GM12878 (cell line): ENCODE measurements at regions not wholly inside any gene's neighbourhood (a gene's known extent, or its start where the extent isn't known, plus 50 kb on each side); places are given as distances from the start of the nearest gene placed in this dataset.

Source experiments
- ATAC-seq: fragments of 200-7000 bp; cut with Tn5 transposase; 3 replicates; pipeline ENCODE4 v1.9.1; 2020; ENCODE audit warnings: mild to moderate bottlenecking, moderate library complexity
- BruUV-seq: library from RNA; stranded (reverse); fragments of 400-500 nt; replicated peaks from 2 replicates; lab custom pipeline; 2021; lab: Mats Ljungman, UMichigan
- CTCF ChIA-PET: fragments of 300-600 bp; sonication (Branson Sonifier 250); formaldehyde crosslinking; extraction: SDS; loops from one replicate; lab custom pipeline; 2021; ENCODE audit warnings: inconsistent platforms; lab: Yijun Ruan, JAX
- POLR2A ChIA-PET: fragments of 350-600 bp; formaldehyde crosslinking; extraction: SDS; loops from one replicate; lab custom pipeline; 2021; ENCODE audit warnings: inconsistent platforms; lab: Charles Lee
- RAD21 ChIA-PET: fragments of 300-600 bp; sonication (Branson Sonifier 250); formaldehyde crosslinking; loops from one replicate; lab custom pipeline; 2023; ENCODE audit warnings: antibody characterized with exemption; ENCODE audit not compliant: unreplicated experiment; lab: Charles Lee
- SMC1A ChIA-PET: fragments of 300-600 bp; sonication (Branson Sonifier 250); formaldehyde crosslinking; loops from one replicate; lab custom pipeline; 2023; ENCODE audit not compliant: unreplicated experiment, uncharacterized antibody; lab: Charles Lee
- DNase-seq: peaks from one replicate; pipeline ENCODE4 v3.0.0-alpha.2; 2011; ENCODE audit warnings: low read depth, low spot score
- FAIRE-seq: peaks from 3 replicates; lab custom pipeline; 2011; peaks lifted over from hg19 to GRCh38; lab: Jason Lieb, UNC
- H2AFZ ChIP-seq: 2 replicates; pipeline ENCODE4 v1.6.0; 2011; ENCODE audit warnings: low read depth, low read length, control low read depth; ENCODE audit not compliant: control insufficient read depth
- H3K27ac ChIP-seq: 2 replicates; pipeline ENCODE4 v1.5.1; 2011; ENCODE audit warnings: control low read depth; ENCODE audit not compliant: control insufficient read depth, insufficient read depth
- H3K27me3 ChIP-seq, 2 experiments: replicated peaks in 1 of 2; 2 replicates each; pipeline versions ENCODE4 v1.6.0 to v1.6.1; 2011; ENCODE audit warnings: low read length in 1 of 2; ENCODE audit not compliant: control insufficient read depth in 2 of 2, insufficient read depth in 2 of 2
- H3K36me3 ChIP-seq, 2 experiments: 2 replicates each; pipeline ENCODE4 v1.5.1; 2011; ENCODE audit warnings: low read length in 1 of 2; ENCODE audit not compliant: control insufficient read depth in 2 of 2, insufficient read depth in 2 of 2
- H3K4me1 ChIP-seq: 2 replicates; pipeline ENCODE4 v1.6.1; 2011; ENCODE audit warnings: mild to moderate bottlenecking, low read length, moderate library complexity, mixed read lengths; ENCODE audit not compliant: control insufficient read depth, insufficient read depth
- H3K4me2 ChIP-seq: 2 replicates; pipeline ENCODE4 v1.6.0; 2011; ENCODE audit warnings: control low read depth; ENCODE audit not compliant: control insufficient read depth, insufficient read depth
- H3K4me3 ChIP-seq: fragments of 200-600 bp; sonication (generic); 2 replicates; pipeline ENCODE4 v1.5.1; 2016
- H3K79me2 ChIP-seq: 2 replicates; pipeline ENCODE4 v1.6.0; 2011; ENCODE audit warnings: low read length; ENCODE audit not compliant: control insufficient read depth, insufficient read depth
- H3K9ac ChIP-seq: 2 replicates; pipeline ENCODE4 v1.8.0; 2011; ENCODE audit warnings: low read length, control low read depth, mixed read lengths; ENCODE audit not compliant: control insufficient read depth, insufficient read depth
- H3K9me3 ChIP-seq: replicated peaks from 3 replicates; pipeline ENCODE4 v1.5.1; 2011; ENCODE audit warnings: mild to moderate bottlenecking, low read length; ENCODE audit not compliant: control insufficient read depth, insufficient read depth
- H4K20me1 ChIP-seq: 2 replicates; pipeline ENCODE4 v1.6.0; 2011; ENCODE audit not compliant: control insufficient read depth, insufficient read depth
- ATF7 ChIP-seq: fragments of 450-650 bp; IDR thresholded peaks from 2 replicates; pipeline ENCODE4 v1.6.1; 2016; ENCODE audit warnings: low read depth, mild to moderate bottlenecking
- BRCA1 ChIP-seq: IDR thresholded peaks from 2 replicates; pipeline ENCODE4 v1.6.1; 2011; ENCODE audit warnings: low read depth, low read length, improper control_type of control experiment
- CBFB ChIP-seq: IDR thresholded peaks from 2 replicates; pipeline ENCODE4 v1.6.1; 2016; ENCODE audit warnings: antibody characterized with exemption, low read depth
- CHD4 ChIP-seq: fragments of 200-600 bp; sonication (generic); IDR thresholded peaks from 2 replicates; pipeline ENCODE4 v1.6.1; 2016; ENCODE audit warnings: mild to moderate bottlenecking
- EED ChIP-seq: sonication (generic); IDR thresholded peaks from 2 replicates; pipeline ENCODE4 v1.6.1; 2016; ENCODE audit warnings: antibody characterized with exemption, low read depth
- MEF2A ChIP-seq: IDR thresholded peaks from 2 replicates; pipeline ENCODE4 v1.6.1; 2011; ENCODE audit warnings: low read depth, mild to moderate bottlenecking, low read length, moderate library complexity; ENCODE audit not compliant: insufficient read depth
- PML ChIP-seq: IDR thresholded peaks from 2 replicates; pipeline ENCODE4 v1.6.1; 2012; ENCODE audit warnings: low read length, inconsistent platforms
- SMC3 ChIP-seq: IDR thresholded peaks from 2 replicates; pipeline ENCODE4 v1.6.1; 2011; ENCODE audit warnings: low read length, improper control_type of control experiment, borderline replicate concordance
- TARDBP ChIP-seq: IDR thresholded peaks from 2 replicates; pipeline ENCODE4 v1.6.1; 2016; ENCODE audit warnings: borderline replicate concordance
- WRNIP1 ChIP-seq: IDR thresholded peaks from 2 replicates; pipeline ENCODE4 v1.6.1; 2011; ENCODE audit warnings: low read depth, low read length, improper control_type of control experiment, borderline replicate concordance
- in situ Hi-C: fragments of 300-500 bp; cut with MboI; formaldehyde crosslinking; loops from 9 replicates; pipeline ENCODE4 v1.14.3; 2018; ENCODE audit warnings: mixed read lengths
- intact Hi-C: fragments of 100-400 bp; cut with micrococcal nuclease; formaldehyde crosslinking; loops from one replicate; pipeline ENCODE4 v1.14.2; 2022; ENCODE audit not compliant: unreplicated experiment
- TF ChIP-seq, protein P1 (sequence below): fragments of 450-650 bp; IDR thresholded peaks from 2 replicates; pipeline ENCODE4 v1.6.1; 2017; ENCODE audit warnings: mild to moderate bottlenecking, low read depth, inconsistent platforms; ENCODE audit not compliant: poor library complexity, severe bottlenecking
- TF ChIP-seq, protein P2 (sequence below): IDR thresholded peaks from 2 replicates; pipeline ENCODE4 v1.6.1; 2012; ENCODE audit warnings: low read depth, low read length, improper control_type of control experiment
- TF ChIP-seq, protein P3 (sequence below): fragments of 450-650 bp; IDR thresholded peaks from 2 replicates; pipeline ENCODE4 v1.6.1; 2018; ENCODE audit warnings: mild to moderate bottlenecking, low read depth, moderate library complexity; ENCODE audit not compliant: partially characterized antibody
- TF ChIP-seq, protein P4 (sequence below): IDR thresholded peaks from 2 replicates; pipeline ENCODE4 v1.6.1; 2012; ENCODE audit warnings: low read depth, low read length, improper control_type of control experiment
- TF ChIP-seq, protein P5 (sequence below), 3 experiments: IDR thresholded peaks in 2 of 3; conservative IDR thresholded peaks in 1 of 3; 2 replicates each; pipeline ENCODE4 v1.5.1; 2011; ENCODE audit warnings: low read depth in 3 of 3, low read length in 3 of 3, mild to moderate bottlenecking in 3 of 3, control low read depth in 2 of 3, moderate library complexity in 2 of 3, inconsistent platforms in 1 of 3, mixed read lengths in 1 of 3; ENCODE audit not compliant: control insufficient read depth in 2 of 3, insufficient read depth in 1 of 3; ENCODE audit errors: extremely low read depth in 1 of 3

DNA sequence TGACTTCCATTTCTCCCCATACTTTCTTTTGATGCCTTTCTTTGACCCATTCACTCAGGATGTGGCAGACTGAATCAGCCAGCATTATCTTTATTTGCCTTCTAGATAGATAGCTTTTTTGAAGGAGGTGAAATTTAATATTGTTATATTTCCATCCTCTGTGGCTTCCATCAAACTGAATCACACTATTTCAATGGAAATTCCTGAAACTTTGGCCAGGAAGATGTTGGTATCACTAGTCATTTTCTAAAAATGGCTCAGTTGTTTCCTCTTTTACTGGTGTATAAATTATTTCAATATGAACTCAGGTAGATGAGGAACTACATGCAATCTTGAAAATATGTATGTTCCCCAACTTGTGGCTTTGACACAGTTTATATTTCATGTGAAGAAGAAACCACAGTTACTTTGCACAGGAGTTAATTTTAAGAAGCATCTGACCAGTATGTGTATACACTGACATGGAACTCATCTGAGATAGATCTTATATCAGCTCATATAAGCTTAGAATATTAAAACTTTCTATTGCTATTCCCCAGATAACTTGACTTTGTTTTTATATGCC is 248.3 kb downstream of the CGGBP1 start:
- no peaks in the 10 kb centered on the region for H3K79me2 ChIP-seq
- H3K4me3 ChIP-seq: no peak overlapping the region
- no peaks in the 10 kb centered on the region for H3K9me3 ChIP-seq
- no peak overlapping the region for H3K9ac ChIP-seq
- no TSS peak for BruUV-seq
- ChIA-PET CTCF (no interaction called here), SMC1A (no interaction called here), RAD21 (no interaction called here), POLR2A (no interaction called here)
- in situ Hi-C loops: no loop called here
- no peaks in the 10 kb centered on the region for H4K20me1 ChIP-seq
- no peaks in the 10 kb centered on the region for H3K27me3 ChIP-seq
- H3K27ac ChIP-seq: no peak overlapping the region
- FAIRE-seq (peak; percentile 52), ATAC-seq (no peak), DNase-seq (no peak)
- H3K4me1 ChIP-seq: no peaks in the 10 kb centered on the region
- no peaks in the 10 kb centered on the region for H3K36me3 ChIP-seq
- no peak overlapping the region for H2AFZ ChIP-seq
- intact Hi-C loops: no loop called here
- H3K4me2 ChIP-seq: no peak overlapping the region
- TF ChIP-seq PML (no peak), BRCA1 (no peak), ATF7 (no peak), CHD4 (no peak), MEF2A (no peak), EED (no peak), TARDBP (no peak), WRNIP1 (no peak), CBFB (no peak), SMC3 (no peak)
- TF ChIP-seq, protein P1, sequence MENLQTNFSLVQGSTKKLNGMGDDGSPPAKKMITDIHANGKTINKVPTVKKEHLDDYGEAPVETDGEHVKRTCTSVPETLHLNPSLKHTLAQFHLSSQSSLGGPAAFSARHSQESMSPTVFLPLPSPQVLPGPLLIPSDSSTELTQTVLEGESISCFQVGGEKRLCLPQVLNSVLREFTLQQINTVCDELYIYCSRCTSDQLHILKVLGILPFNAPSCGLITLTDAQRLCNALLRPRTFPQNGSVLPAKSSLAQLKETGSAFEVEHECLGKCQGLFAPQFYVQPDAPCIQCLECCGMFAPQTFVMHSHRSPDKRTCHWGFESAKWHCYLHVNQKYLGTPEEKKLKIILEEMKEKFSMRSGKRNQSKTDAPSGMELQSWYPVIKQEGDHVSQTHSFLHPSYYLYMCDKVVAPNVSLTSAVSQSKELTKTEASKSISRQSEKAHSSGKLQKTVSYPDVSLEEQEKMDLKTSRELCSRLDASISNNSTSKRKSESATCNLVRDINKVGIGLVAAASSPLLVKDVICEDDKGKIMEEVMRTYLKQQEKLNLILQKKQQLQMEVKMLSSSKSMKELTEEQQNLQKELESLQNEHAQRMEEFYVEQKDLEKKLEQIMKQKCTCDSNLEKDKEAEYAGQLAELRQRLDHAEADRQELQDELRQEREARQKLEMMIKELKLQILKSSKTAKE: no peak
- TF ChIP-seq, protein P2, sequence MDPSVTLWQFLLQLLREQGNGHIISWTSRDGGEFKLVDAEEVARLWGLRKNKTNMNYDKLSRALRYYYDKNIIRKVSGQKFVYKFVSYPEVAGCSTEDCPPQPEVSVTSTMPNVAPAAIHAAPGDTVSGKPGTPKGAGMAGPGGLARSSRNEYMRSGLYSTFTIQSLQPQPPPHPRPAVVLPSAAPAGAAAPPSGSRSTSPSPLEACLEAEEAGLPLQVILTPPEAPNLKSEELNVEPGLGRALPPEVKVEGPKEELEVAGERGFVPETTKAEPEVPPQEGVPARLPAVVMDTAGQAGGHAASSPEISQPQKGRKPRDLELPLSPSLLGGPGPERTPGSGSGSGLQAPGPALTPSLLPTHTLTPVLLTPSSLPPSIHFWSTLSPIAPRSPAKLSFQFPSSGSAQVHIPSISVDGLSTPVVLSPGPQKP: no peak
- TF ChIP-seq, protein P3, sequence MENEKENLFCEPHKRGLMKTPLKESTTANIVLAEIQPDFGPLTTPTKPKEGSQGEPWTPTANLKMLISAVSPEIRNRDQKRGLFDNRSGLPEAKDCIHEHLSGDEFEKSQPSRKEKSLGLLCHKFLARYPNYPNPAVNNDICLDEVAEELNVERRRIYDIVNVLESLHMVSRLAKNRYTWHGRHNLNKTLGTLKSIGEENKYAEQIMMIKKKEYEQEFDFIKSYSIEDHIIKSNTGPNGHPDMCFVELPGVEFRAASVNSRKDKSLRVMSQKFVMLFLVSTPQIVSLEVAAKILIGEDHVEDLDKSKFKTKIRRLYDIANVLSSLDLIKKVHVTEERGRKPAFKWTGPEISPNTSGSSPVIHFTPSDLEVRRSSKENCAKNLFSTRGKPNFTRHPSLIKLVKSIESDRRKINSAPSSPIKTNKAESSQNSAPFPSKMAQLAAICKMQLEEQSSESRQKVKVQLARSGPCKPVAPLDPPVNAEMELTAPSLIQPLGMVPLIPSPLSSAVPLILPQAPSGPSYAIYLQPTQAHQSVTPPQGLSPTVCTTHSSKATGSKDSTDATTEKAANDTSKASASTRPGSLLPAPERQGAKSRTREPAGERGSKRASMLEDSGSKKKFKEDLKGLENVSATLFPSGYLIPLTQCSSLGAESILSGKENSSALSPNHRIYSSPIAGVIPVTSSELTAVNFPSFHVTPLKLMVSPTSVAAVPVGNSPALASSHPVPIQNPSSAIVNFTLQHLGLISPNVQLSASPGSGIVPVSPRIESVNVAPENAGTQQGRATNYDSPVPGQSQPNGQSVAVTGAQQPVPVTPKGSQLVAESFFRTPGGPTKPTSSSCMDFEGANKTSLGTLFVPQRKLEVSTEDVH: no peak
- TF ChIP-seq, protein P4, sequence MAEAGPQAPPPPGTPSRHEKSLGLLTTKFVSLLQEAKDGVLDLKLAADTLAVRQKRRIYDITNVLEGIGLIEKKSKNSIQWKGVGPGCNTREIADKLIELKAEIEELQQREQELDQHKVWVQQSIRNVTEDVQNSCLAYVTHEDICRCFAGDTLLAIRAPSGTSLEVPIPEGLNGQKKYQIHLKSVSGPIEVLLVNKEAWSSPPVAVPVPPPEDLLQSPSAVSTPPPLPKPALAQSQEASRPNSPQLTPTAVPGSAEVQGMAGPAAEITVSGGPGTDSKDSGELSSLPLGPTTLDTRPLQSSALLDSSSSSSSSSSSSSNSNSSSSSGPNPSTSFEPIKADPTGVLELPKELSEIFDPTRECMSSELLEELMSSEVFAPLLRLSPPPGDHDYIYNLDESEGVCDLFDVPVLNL: no peak
- TF ChIP-seq, protein P5, sequence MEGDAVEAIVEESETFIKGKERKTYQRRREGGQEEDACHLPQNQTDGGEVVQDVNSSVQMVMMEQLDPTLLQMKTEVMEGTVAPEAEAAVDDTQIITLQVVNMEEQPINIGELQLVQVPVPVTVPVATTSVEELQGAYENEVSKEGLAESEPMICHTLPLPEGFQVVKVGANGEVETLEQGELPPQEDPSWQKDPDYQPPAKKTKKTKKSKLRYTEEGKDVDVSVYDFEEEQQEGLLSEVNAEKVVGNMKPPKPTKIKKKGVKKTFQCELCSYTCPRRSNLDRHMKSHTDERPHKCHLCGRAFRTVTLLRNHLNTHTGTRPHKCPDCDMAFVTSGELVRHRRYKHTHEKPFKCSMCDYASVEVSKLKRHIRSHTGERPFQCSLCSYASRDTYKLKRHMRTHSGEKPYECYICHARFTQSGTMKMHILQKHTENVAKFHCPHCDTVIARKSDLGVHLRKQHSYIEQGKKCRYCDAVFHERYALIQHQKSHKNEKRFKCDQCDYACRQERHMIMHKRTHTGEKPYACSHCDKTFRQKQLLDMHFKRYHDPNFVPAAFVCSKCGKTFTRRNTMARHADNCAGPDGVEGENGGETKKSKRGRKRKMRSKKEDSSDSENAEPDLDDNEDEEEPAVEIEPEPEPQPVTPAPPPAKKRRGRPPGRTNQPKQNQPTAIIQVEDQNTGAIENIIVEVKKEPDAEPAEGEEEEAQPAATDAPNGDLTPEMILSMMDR (IDR thresholded peaks at IDR 0.05 in 2 of 3, conservative IDR thresholded peaks at IDR 0.05 in 1 of 3; ENCODE audit: control insufficient read depth in 2 of 3, extremely low read depth in 1 of 3, insufficient read depth in 1 of 3, low read depth in 3 of 3, low read length in 3 of 3): no peak
